NCI-H748 (cell line): ENCODE measurements at regions not wholly inside any gene's neighbourhood (a gene's known extent, or its start where the extent isn't known, plus 50 kb on each side); places are given as distances from the start of the nearest gene placed in this dataset.

Experiments used
- DNase-seq: peaks from one replicate; lab custom pipeline; 2025; ENCODE audit not compliant: unreplicated experiment; lab: John Stamatoyannopoulos, UW

DNA sequence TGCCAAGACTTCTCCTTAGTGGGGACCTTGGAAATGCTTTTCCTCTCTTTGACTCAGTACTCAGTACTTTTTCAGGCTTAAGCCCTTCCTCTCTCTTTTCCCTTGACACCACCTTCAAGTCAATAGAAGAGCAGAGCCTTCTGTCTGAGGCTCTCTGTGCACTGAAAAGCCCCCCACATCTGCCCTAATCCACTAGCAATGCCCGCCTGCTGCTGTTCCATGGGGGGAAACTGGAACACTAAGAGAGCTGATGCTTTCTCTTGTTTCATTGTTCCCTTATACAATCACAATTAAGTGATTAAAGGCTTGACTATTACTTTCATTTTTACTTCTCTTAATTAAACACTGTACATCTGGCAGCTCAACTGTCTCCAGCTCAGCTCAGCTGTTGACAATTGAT is 254.5 kb downstream of the SLITRK6 start:
- DNase-seq, result peak; percentile 85

DNA sequence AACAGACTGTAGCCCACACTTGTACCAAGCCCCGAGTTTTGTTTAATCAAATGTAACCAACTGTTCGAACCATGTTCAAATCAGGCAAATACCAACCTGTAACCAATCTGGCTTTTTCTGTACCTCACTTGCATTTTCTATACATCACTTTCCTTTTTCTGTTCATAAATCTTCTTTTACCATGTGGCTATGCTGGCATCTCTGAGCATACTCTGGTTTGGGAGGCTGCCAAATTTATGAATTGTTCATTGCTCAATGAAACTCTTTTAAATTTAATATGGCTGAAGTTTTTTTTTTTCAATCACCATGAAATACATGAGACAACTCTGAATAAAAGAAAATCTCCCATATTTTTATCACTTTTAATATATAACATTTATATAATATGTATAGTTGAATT is 256.1 kb downstream of the SLITRK6 start:
- no peak for DNase-seq

DNA sequence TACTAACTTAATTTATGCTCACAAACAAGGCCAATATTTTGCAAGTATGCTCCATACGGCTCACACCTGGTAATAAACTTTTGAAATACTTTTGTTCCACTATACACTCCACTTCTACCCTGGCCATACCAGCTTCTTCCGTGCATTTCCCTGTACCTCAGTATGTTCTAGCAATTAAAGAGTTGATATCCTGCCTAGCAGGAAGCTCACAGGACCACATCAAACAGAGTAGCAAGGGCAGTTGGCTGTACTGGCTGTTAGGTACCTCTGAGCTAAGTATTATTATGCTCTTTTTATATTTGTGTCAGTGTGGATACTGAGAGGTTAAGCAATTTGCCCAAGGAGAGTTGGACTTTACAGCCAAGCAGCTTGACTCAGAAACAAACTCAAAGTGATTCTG is 257.7 kb downstream of the SLITRK6 start:
- no peak for DNase-seq

DNA sequence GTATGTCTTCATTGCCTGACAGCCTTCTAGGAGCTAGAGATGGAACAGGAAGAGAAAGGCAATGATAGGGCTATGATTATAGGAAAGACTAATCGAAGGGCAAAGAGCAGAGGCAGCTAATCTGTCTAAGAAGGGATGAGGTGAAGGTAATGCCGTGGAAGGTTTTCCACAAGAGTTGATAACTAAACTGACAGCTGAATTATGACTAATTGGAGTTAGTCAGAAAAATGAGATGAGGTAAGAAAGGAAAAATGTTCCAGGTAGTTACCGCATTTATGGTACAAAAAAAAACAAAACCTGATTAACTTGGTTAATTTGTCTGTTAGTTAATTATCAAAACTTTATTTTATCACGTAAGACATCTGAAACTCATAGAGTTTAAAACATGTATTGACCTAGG is 260.3 kb downstream of the SLITRK6 start:
- DNase-seq, result no peak

DNA sequence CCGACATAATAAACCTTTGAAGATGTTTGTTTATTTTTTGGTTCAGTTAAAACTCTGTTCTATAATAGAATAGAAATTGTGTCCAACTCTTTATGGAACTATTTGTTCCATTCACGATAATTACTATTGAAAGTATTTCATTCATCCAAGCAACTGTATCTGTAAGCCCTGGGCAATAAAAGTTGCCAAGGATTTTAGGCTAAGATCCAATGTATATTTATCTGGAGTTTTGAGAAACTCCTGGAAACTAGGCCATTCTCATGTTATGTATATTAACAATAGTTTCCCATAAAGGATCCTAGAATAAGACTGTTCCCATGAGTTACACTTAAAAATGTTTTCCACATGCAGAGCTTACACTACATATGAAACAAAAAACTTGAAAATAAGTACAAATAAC is 261.6 kb downstream of the SLITRK6 start:
- DNase-seq, result no peak

DNA sequence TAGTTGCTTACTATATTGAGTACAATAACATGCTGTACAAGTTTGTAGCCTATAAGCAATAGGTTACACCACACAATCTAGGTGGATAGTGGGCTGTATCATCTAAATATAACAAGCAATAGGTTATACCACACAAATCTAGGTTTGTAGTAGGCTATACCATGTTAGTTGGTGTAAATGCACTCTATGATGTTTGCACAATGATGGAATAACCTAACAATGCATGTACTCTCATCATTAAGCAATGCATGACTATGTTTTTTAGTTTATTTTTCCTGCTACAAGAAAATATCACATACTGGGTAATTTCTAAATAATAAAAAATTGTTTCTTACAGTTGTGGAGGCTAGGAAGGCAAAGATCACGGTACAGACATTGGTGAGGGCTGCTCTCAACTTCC is 262.5 kb downstream of the SLITRK6 start:
- no peak for DNase-seq

DNA sequence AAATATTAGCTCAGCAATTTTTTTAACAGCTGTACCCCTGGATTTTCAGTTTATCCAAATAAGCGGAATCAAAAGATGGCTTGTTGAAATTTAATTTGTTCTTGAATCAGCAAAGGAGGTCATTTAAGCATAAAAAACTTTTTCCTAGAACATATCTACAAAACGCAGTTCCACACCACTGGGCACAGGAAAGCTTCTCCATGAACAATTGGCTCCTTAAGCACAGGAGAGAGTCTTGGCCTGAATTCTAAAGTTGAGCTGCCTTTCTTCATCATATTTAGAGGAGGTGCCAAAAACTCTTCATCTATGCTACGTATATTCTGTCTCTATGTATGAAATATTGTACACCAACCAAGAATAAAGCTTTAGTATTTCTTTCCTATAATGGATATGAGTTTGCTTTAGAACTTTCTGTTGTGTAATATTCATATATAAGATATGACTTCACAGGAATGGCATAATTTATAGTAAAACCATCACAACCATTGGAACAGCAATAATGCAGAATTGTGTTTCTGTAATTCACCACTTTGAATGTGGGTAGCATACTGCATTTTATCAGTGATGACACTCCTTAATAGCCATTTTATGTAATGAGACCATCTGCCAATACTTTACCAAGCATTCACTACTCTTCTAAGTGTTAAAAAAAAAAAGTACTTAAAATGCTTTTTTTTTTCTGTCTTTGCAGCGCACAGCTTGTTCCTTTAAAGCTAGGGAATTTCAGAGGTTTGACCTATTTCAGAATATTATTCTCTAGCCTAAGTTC is 263.7 kb downstream of the SLITRK6 start:
- no peak for DNase-seq

DNA sequence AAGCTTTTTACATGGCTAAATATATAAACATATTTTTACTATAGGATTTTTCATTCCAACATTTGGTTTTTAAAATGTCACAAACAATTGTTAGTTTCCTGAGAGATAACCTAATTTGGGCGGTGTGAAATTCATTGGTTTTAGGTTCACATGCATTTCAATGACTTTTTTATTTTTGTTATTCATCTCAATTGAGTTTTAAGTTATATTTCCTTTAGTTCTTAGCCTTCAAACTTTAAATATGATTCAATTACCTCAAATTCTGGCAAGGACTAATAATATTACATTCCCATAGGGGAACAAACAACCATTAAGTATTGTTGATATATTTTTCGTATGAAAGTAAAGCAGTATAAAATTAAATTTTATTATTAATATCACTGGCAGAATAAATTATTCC is 265.3 kb downstream of the SLITRK6 start:
- DNase-seq, result no peak

DNA sequence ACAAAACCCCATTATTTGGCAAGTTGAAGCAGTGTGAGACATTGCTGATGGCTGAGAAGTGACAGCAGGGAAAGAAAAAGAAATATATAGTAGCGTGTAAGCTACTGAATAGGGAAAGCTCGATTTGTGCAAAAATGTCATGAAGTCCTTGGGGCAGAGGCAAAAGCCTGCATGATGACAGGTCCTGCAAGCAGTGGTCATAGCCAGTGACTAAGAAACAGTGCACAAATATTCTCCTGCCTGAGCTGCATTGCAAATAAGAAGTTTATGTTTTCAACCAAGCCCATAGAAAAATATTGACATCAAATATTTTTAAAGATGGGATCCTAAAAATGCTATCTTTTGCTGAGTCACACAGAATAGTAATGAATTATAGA is 270.0 kb downstream of the SLITRK6 start:
- DNase-seq, result no peak

DNA sequence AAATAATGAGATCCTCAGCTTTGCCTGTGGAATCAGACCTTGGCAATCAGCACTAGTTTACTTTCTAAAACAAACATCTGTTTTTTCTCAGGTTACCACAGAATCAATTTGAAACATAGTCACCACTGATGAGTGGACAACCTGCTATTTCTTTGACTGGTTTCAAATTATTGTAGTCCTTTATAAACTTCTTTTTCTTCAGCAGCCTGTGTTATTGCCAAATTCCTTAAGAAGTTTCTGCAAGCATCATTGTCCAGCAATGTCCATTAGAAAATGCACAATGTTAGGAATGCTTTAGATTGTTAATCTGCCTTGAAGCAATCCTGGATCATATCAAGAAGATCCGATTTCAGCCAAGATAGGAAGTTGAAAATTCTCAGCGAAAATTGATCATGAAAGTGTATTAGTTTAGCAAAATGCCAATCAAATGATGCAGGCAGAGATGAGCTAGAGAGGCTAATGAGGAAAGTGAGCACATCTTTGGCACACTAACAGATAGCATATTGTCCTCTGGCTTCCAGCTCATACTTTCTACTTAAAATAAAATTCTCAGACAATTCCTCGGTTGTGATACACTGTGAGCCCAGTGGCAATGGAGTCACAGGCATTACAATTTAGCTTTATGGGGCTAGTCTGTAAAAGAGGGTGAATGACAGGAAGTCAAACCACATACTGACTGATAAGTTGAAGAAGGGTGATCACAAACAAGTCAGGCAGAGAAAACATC is 270.6 kb downstream of the SLITRK6 start:
- no peak for DNase-seq

DNA sequence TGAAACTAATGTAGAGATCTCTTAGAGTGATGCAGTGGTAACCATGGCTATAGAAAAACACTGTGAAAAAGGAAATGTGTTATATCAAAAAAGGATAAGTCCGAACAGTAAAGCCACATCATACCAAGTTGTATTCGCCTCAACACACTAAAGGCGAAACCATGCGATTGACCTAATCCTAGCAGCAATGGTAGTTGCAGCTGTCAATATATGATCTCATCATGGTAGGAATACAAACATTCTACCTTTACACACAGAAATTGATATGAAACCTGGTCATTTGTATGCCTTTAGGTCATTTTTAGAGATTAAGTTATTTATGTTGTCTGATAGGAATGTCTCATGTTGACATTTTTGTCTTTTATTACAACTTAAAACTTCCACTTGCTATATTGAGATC is 271.9 kb downstream of the SLITRK6 start:
- DNase-seq, result no peak

DNA sequence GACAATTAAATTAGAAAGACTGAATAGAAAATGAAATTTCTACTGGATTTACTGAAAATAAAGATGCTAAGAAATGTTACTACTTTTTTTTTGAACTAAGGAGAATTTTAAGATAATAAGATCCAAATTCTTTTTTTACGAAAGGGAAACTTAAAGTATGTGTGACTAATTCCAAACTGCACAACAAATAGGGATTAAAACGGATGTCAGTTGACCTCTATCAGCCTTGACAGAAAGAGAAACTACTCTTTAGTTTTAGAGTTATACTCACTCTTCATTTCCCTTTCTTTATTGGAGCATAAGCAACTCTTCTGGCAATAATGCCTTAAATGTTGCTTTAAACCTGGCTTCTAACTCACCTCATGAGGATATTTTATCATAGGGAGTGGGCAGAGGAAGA is 273.8 kb downstream of the SLITRK6 start:
- DNase-seq, result no peak

DNA sequence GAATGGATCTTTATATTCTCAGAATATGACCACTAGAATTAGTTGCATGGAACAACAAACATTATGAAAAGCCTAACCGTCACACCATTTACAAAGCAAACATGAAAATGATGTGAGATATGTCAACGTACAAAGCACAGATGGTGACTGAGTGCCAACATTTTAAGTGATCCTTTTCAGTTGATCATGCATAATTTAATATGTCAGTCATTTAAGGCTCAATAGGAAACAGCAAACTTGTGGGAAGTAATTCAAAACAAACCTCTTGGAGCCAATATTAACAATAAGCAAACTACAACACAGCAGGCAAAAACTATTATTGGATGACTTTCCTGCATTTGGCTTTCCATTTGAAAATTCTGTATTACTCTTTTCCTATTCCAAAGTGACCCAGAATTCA is 277.6 kb downstream of the SLITRK6 start:
- DNase-seq, result peak; percentile 98

DNA sequence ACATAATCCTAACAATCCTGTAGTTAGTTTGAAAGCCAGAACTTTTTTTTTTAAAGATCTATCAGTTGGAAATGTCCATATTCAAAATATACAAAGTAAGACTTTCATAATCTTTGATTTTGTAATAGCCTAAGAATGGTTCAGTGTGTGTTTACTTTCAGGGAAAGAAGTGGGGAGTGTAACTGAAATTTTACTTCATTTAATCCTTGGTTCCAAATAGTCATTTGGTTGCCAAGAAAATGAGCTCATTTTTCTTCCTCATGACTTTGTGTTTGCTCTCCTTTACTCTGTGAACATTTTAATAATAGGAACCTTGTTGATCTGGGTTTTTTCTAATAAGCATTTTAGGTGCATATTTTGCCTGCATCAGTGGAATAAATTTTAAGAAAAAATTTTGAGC is 278.8 kb downstream of the SLITRK6 start:
- DNase-seq, result peak; percentile 41

DNA sequence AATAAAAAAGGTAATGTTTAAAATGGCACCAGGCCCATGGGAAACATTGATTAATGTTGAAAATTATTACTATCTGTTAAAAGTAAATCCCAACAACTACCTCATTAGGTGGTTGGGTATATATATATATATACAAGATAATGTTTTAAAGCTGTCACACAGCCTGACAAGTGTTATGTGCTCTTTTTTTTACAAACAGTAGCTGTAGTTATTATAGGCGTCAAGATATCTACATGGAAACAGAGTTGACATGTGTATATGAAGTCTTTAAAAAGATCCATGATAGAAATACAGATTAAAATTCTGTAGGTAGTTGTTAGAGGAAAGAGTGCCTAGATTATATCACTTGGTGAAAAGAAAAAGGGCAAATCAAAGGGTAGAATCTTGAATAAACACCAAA is 279.9 kb downstream of the SLITRK6 start:
- DNase-seq, result no peak

DNA sequence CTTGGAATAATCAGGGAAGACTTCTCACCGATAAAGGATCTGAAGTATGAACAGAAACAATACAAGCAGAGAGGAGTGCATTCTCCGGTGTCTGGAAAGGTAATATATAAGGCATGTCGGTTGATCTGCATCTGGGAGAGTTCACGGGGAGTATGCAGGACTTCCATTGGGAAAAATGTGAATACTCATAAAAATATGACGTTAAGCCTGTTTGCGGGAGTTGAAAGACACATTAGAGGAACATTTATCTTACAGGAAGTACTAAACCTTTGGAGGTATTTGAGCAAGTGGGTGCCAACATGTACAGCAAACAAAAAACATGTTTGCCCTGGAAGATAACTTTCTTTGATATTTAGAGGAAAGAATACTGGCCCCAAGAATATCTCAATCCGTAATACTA is 286.8 kb downstream of the SLITRK6 start:
- no peak for DNase-seq

DNA sequence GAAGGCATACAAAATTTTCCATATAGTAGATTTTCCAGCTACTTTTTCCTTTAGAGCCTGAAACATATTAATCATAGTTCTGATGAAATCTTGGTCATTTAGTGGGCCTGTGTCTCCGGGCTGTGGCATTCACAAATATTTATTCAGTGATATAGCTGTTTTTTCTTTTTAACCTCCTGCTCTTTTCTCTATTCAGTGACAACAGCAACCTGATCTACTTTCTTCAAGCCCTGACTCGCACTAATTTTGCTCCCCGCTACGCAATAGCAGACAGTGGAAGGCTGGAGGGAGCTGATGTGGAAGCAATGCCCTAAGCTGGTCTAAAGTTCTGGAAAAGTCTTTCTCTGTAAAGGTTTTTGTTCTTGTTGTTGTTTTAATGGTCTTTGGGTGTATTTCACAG is 289.7 kb downstream of the SLITRK6 start:
- peak; percentile 62 for DNase-seq

DNA sequence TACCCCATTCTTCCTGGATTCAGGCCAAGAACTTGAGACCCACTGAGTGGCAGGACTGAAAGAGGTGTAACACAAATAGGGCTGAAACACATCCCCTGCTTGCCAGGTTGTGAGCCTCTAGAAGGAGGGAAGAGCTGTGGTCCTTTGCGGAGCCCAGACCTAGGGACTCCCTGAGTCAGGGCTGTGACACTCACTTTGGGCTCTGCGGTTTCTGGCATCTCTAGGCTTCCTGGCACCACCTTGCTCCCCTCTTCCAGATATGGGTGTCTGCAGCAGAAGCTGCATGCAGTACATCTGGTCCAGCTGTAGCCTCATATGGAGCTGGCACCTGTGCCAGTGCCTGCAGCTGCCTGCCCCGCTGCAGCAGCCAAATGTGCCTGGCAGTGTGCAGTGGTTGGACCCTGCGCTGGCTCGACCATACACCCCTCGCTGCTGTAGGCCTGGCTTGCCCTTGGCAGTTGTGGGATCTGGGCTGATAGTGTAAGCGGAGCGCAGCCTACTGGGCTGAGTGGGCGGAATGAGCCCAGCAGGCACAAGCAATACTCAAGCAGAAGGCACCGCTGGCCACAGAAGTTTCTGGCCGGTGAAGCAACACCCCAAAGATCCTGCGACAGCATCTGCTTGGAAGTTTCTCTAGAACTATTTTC is 290.4 kb downstream of the SLITRK6 start:
- DNase-seq, result peak; percentile 15

DNA sequence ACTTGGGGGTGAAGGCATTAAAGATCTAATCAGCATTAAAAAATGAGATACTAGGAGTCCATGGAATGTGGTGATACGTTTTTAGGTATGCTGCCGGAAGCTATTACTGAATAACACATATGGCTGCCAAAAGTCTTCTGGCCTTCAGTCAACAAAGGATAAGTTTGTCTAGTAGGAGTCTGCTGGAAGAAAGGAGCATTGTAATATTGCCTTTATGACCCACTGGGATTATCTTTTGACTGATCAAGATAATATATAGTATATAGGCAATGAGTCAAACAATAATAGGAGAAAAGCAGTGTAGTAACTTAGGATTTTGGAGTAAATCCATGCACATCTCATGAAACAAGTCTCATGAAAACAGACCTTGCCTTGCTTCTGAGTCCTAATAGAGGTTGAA is 295.4 kb downstream of the SLITRK6 start:
- no peak for DNase-seq

DNA sequence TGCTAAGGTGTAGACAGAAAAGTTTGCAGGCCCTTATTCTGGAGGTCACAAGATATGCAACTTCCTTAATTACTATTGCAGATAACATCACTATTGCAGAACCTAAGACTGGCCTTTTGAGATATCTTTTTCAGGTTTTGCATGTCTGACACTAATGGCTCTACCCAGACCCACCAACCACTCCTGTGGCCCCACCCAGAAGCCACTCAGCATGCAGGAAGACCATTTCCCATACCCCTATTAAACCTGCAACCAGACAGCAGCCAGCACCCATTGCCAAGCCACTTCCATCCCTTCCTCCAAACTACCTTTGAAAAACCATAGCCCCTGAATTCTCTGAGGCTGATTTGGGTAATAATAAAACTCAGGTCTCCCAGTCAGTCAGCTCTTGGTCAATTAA is 297.6 kb downstream of the SLITRK6 start:
- no peak for DNase-seq

DNA sequence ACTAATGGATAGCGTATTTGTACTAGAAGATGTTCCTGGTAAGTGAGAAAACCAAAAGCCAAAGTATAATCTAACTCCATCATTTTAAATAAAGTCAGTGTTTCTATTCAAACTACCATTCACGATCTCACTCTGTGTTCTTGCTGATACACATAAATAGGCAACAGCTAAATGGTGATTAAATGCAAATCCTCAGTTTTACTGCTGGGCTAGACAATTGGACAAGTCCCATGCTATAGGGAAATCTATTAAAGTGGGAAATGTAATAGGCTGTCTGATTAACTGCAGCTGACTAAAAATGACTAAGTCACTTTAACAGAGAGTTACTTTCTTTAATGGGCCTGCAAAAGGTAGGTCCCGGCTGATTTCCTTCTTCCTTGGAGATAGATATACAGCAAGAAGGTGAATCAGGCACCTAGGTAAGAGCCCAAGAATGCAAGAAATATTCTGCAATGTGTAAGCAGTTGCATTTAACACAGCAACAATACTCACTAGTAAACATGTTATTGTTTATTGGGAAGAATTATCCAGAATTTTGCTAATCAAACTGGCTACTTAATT is 298.4 kb downstream of the SLITRK6 start:
- DNase-seq, result no peak

DNA sequence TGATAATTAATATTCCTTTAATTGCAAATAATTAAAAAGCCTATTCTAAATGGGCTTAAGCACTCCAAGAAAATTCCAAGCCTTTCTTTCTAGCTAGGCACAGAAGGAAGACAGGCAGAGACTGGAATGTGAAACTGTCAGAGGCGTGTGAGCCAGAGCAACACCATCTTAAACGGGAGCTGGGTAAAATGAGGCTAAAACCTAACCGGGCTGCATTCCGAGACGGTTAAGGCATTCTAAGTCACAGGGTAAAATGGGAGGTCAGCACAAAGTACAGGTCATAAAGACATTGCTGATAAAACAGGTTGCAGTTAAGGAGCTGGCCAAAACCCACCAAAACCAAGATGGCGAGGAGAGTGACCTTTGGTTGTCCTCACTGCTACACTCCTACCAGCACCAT is 300.4 kb downstream of the SLITRK6 start:
- DNase-seq, result no peak
